ENCODE measurements at regions not wholly inside any gene's neighbourhood (a gene's known extent, or its start where the extent isn't known, plus 50 kb on each side); places are given as distances from the start of the nearest gene placed in this dataset.

GRCh38 chr17:74017466-74017865 is 186.0 kb upstream of the RPL38 start:
- DNase-seq (ENCODE audit: low read depth) = no peak

- DNase-seq (ENCODE audit: low read depth) = no peak
These were observed 185.4 kb upstream of the RPL38 start for GRCh38 chr17:74018115-74018514.

- DNase-seq (ENCODE audit: low read depth) = no peak
These were observed 184.2 kb upstream of the RPL38 start for GRCh38 chr17:74019271-74019670.

- no peak for DNase-seq (ENCODE audit: low read depth)
These were observed 183.6 kb upstream of the RPL38 start for GRCh38 chr17:74019860-74020259.

- DNase-seq (ENCODE audit: low read depth) = no peak
These were observed 183.0 kb upstream of the RPL38 start for GRCh38 chr17:74020522-74020921.

GRCh38 chr17:74024871-74025531 is 178.5 kb upstream of the RPL38 start:
- DNase-seq (ENCODE audit: low read depth) = no peak

GRCh38 chr17:74027444-74027843 is 176.0 kb upstream of the RPL38 start:
- DNase-seq (ENCODE audit: low read depth) = no peak

- DNase-seq (ENCODE audit: low read depth) = no peak
These were observed 174.9 kb upstream of the RPL38 start for GRCh38 chr17:74028354-74029116.

- DNase-seq (ENCODE audit: low read depth) = no peak
These were observed 172.0 kb upstream of the RPL38 start for GRCh38 chr17:74031316-74032090.

GRCh38 chr17:74032222-74032621 is 171.3 kb upstream of the RPL38 start:
- no peak for DNase-seq (ENCODE audit: low read depth)

- DNase-seq (ENCODE audit: low read depth) = no peak
These were observed 166.2 kb upstream of the RPL38 start for GRCh38 chr17:74037320-74037719.

- no peak for DNase-seq (ENCODE audit: low read depth)
These were observed 163.2 kb upstream of the RPL38 start for GRCh38 chr17:74040291-74040690.

GRCh38 chr17:74040729-74041128 is 162.7 kb upstream of the RPL38 start:
- DNase-seq (ENCODE audit: low read depth) = no peak

- DNase-seq (ENCODE audit: low read depth) = no peak
These were observed 161.4 kb upstream of the RPL38 start for GRCh38 chr17:74041869-74042640.

GRCh38 chr17:74042744-74043486 is 160.6 kb upstream of the RPL38 start:
- peak; percentile 25 for DNase-seq (ENCODE audit: low read depth)

- DNase-seq (ENCODE audit: low read depth) = no peak
These were observed 159.5 kb upstream of the RPL38 start for GRCh38 chr17:74043976-74044375.

- DNase-seq (ENCODE audit: low read depth) = no peak
These were observed 157.7 kb upstream of the RPL38 start for GRCh38 chr17:74045608-74046280.

GRCh38 chr17:74049167-74049966 is 154.1 kb upstream of the RPL38 start:
- no peak for DNase-seq (ENCODE audit: low read depth)

GRCh38 chr17:74049967-74050458 is 153.5 kb upstream of the RPL38 start:
- no peak for DNase-seq (ENCODE audit: low read depth)

- DNase-seq (ENCODE audit: low read depth) = no peak
These were observed 152.1 kb upstream of the RPL38 start for GRCh38 chr17:74051348-74051747.

Data from activated T-cell treated with anti-CD3 and anti-CD28 coated beads for 24 hours (primary cell).